Fibroblast of mammary gland (primary cell): ENCODE measurements at regions not wholly inside any gene's neighbourhood (a gene's known extent, or its start where the extent isn't known, plus 50 kb on each side); places are given as distances from the start of the nearest gene placed in this dataset.

Experiments used
- DNase-seq: peaks from one replicate; pipeline ENCODE4 v3.0.0-alpha.2; 2010; ENCODE audit warnings: low read depth
- H3K4me3 ChIP-seq: 2 replicates; pipeline ENCODE4 v1.5.1; 2011; ENCODE audit warnings: low read depth, mild to moderate bottlenecking, low read length, moderate library complexity; ENCODE audit not compliant: control insufficient read depth
- CTCF ChIP-seq: conservative IDR thresholded peaks from 2 replicates; pipeline ENCODE4 v1.5.1; 2011; ENCODE audit warnings: low read depth, low read length, inconsistent platforms; ENCODE audit not compliant: control insufficient read depth, insufficient read depth

- no peak overlapping the region for H3K4me3 ChIP-seq
- no peak for TF ChIP-seq CTCF
- DNase-seq, result no peak
Measured at GRCh38 chr11:70519117-70519516, 120.8 kb downstream of the CTTN start.

GRCh38 chr11:70521475-70522308 is 123.4 kb downstream of the CTTN start:
- no peak for TF ChIP-seq CTCF
- no peak overlapping the region for H3K4me3 ChIP-seq

GRCh38 chr11:70522309-70522592 is 123.9 kb downstream of the CTTN start:
- no peak overlapping the region for H3K4me3 ChIP-seq
- TF ChIP-seq CTCF, result no peak
- no peak for DNase-seq

More at GRCh38 chr11:70521475-70522308, 123.4 kb downstream of the CTTN start:
- DNase-seq, result no peak

GRCh38 chr11:70522593-70523311 is 124.4 kb downstream of the CTTN start:
- no peak for TF ChIP-seq CTCF
- no peak for DNase-seq
- H3K4me3 ChIP-seq, result no peak overlapping the region

GRCh38 chr11:70523384-70524095 is 125.2 kb downstream of the CTTN start:
- no peak for TF ChIP-seq CTCF
- H3K4me3 ChIP-seq, result no peak overlapping the region
- no peak for DNase-seq

- DNase-seq, result no peak
- TF ChIP-seq CTCF, result no peak
Measured at GRCh38 chr11:70524096-70524922, 126.0 kb downstream of the CTTN start.

More at GRCh38 chr11:70524096-70524922, 126.0 kb downstream of the CTTN start:
- H3K4me3 ChIP-seq, result no peak overlapping the region
